ENCODE measurements at regions not wholly inside any gene's neighbourhood (a gene's known extent, or its start where the extent isn't known, plus 50 kb on each side); places are given as distances from the start of the nearest gene placed in this dataset.

DNA sequence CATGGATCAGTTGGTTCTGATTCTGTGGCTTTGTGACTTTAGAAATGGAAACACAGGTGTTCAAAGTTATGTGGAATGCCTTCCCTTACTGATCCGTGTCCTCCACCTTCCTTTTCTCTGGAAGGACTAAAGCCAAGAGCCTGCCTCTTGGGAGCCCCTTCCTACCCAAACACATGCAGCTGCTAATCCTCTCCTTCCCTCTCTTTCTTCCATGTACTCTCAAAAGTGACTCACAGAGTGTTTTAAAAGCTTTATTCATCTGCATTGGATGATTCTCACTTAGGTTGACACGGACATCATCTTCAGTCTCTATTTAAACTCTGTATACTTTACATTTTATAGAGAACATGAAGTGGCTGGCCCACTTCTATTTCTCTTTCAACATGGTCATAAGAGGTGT lies 856.5 kb upstream of the ARPP21 start:
- no peak overlapping the region for H3K27ac ChIP-seq
- no peak for TF ChIP-seq POLR2A (IDR thresholded peaks at IDR 0.05)
- no peak for TF ChIP-seq POLR2AphosphoS5 (IDR thresholded peaks at IDR 0.05)
- no peak for TF ChIP-seq EP300 (IDR thresholded peaks at IDR 0.05)
- TF ChIP-seq, protein P1, sequence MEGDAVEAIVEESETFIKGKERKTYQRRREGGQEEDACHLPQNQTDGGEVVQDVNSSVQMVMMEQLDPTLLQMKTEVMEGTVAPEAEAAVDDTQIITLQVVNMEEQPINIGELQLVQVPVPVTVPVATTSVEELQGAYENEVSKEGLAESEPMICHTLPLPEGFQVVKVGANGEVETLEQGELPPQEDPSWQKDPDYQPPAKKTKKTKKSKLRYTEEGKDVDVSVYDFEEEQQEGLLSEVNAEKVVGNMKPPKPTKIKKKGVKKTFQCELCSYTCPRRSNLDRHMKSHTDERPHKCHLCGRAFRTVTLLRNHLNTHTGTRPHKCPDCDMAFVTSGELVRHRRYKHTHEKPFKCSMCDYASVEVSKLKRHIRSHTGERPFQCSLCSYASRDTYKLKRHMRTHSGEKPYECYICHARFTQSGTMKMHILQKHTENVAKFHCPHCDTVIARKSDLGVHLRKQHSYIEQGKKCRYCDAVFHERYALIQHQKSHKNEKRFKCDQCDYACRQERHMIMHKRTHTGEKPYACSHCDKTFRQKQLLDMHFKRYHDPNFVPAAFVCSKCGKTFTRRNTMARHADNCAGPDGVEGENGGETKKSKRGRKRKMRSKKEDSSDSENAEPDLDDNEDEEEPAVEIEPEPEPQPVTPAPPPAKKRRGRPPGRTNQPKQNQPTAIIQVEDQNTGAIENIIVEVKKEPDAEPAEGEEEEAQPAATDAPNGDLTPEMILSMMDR (IDR thresholded peaks at IDR 0.05) = no peak
- H3K4me3 ChIP-seq = no peak overlapping the region
- intact Hi-C loops (cut with DNase I) = no loop called here
- no peaks in the 10 kb centered on the region for H3K9me3 ChIP-seq
- no peaks in the 10 kb centered on the region for H3K27me3 ChIP-seq
- no peak for DNase-seq
- no peaks in the 10 kb centered on the region for H3K36me3 ChIP-seq
- H3K4me1 ChIP-seq = no peaks in the 10 kb centered on the region
- whole genome bisulfite sequencing, 2 donors = 71 to 72% methylated on average over 2 of the region's 2 CpGs

DNA sequence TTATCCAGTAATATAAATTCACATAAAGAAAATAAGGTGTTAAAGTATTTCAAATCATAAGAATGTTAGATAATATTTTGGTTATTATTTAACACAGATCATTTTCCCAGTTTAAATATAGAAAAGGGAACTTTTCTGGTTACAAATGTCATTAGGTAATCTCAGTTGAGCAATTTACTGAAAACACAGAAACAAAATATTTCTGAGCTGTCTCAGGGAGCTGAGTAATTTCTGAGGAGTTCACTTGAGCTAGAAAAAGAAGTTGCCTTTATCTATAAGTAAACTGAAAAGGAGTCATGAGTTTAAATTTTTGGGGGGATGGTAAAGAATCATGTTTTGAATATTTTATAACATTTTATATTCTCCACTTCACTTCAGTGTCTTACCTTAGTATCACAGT lies 855.4 kb upstream of the ARPP21 start:
- H3K4me1 ChIP-seq = no peaks in the 10 kb centered on the region
- H3K27ac ChIP-seq = no peak overlapping the region
- intact Hi-C loops (cut with DNase I) = no loop called here
- no peaks in the 10 kb centered on the region for H3K9me3 ChIP-seq
- H3K36me3 ChIP-seq = no peaks in the 10 kb centered on the region
- DNase-seq = no peak
- TF ChIP-seq POLR2A (IDR thresholded peaks at IDR 0.05) (no peak), POLR2AphosphoS5 (IDR thresholded peaks at IDR 0.05) (no peak), EP300 (IDR thresholded peaks at IDR 0.05) (no peak)
- TF ChIP-seq, protein P1 (IDR thresholded peaks at IDR 0.05) = no peak
- no peaks in the 10 kb centered on the region for H3K27me3 ChIP-seq
- no peak overlapping the region for H3K4me3 ChIP-seq

DNA sequence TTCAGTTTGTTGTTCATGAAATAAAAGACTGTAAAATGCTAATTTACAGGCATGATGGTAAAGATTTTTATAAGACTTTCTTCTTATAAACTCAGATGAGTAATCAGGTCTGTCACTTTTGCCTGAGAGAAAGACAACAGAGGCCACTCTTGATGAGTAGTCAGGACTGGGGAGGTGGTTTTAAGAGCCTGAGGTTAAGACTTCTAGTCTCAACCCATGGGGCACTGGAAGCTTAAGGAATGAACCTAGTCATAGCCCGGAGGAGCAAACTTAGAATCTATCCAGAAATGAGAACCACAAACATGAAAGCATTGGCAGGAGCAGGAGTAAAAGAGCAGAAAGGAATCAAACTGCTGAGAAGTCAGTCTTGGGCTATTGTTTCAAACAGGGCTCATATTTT lies 846.3 kb upstream of the ARPP21 start:
- H3K27ac ChIP-seq = no peak overlapping the region
- DNase-seq = no peak
- intact Hi-C loops (cut with DNase I) = no loop called here
- H3K36me3 ChIP-seq = no peaks in the 10 kb centered on the region
- TF ChIP-seq, protein P1 (IDR thresholded peaks at IDR 0.05) = no peak
- TF ChIP-seq POLR2AphosphoS5 (IDR thresholded peaks at IDR 0.05) (no peak), POLR2A (IDR thresholded peaks at IDR 0.05) (no peak), EP300 (IDR thresholded peaks at IDR 0.05) (no peak)
- H3K4me3 ChIP-seq = no peak overlapping the region
- H3K4me1 ChIP-seq = no peaks in the 10 kb centered on the region
- H3K9me3 ChIP-seq = no peaks in the 10 kb centered on the region
- H3K27me3 ChIP-seq = no peaks in the 10 kb centered on the region
- 86 to 87% methylated on average over 1 of the region's 1 CpG for WGBS, 2 donors

DNA sequence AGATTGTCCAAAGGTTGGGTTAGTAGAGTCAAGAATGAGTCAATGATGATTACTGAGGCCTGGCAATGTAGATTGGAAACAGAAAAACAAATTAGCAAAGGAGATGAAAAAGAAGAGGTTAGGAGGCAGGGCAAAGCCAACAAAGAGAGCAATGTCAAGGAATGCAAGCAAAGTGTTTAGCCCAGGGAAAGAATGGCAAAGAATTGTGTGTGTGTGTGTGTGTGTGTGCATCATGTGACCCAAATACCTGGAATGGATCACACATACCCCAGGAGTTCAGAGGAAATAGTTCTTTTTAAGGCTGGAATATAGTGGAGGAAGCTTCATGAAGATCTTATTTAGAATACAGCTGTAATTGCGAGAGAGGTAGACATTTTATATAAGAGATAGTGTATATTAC lies 831.7 kb upstream of the ARPP21 start:
- intact Hi-C loops (cut with DNase I) = no loop called here
- no peaks in the 10 kb centered on the region for H3K4me1 ChIP-seq
- DNase-seq = no peak
- no peak overlapping the region for H3K4me3 ChIP-seq
- no peak overlapping the region for H3K27ac ChIP-seq
- H3K9me3 ChIP-seq = peaks cover 0 to 3% (median 0%) of the 10 kb centered on the region in 4 donors
- TF ChIP-seq, protein P1 (IDR thresholded peaks at IDR 0.05) = no peak
- no peak for TF ChIP-seq EP300 (IDR thresholded peaks at IDR 0.05)
- TF ChIP-seq POLR2A (IDR thresholded peaks at IDR 0.05) = no peak
- TF ChIP-seq POLR2AphosphoS5 (IDR thresholded peaks at IDR 0.05) = no peak
- WGBS, 2 donors = 89 to 98% methylated on average over 1 of the region's 1 CpG
- H3K27me3 ChIP-seq = no peaks in the 10 kb centered on the region
- no peaks in the 10 kb centered on the region for H3K36me3 ChIP-seq

DNA sequence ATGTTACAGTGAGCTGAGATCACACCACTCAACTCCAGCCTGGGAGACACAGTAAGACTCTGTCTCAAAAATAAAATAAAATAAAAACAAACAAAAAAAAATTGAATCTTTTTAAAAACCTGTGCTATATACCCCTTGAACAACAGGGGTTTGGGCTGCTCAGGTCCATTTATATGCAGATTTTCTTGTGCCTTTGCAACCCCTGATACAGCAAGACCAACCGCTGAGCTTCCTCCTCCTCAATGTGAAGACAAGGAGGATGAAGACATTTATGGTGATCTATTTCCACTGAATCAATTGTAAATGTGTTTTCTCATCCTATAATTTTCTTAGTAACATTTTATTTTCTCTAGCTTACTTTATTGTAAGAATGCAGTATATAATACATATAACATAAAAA lies 831.0 kb upstream of the ARPP21 start:
- Histone ChIP-seq H3K36me3 (no peaks in the 10 kb centered on the region), H3K27me3 (no peaks in the 10 kb centered on the region), H3K9me3 (peaks cover 0 to 3% (median 0%) of the 10 kb centered on the region in 4 donors), H3K27ac (no peak overlapping the region), H3K4me3 (no peak overlapping the region), H3K4me1 (no peaks in the 10 kb centered on the region)
- 89 to 91% methylated on average over 1 of the region's 1 CpG for WGBS, 2 donors
- no peak for TF ChIP-seq EP300 (IDR thresholded peaks at IDR 0.05)
- TF ChIP-seq POLR2A (IDR thresholded peaks at IDR 0.05) = no peak
- TF ChIP-seq POLR2AphosphoS5 (IDR thresholded peaks at IDR 0.05) = no peak
- TF ChIP-seq, protein P1 (IDR thresholded peaks at IDR 0.05) = no peak
- intact Hi-C loops (cut with DNase I) = no loop called here
- DNase-seq = no peak

Data from sigmoid colon (tissue), 6 donors.